ENCODE measurements at regions not wholly inside any gene's neighbourhood (a gene's known extent, or its start where the extent isn't known, plus 50 kb on each side); places are given as distances from the start of the nearest gene placed in this dataset.

- Mint-ChIP-seq H3K27me3 (ENCODE audit: low read depth) (no peaks in the 10 kb centered on the region), H3K4me3 (no peak overlapping the region), H3K27ac (no peak overlapping the region), H3K9me3 (no peaks in the 10 kb centered on the region), H3K36me3 (ENCODE audit: insufficient read depth in 1 of 3, low read depth in 3 of 3) (no peaks in the 10 kb centered on the region; a peak in 1 of 7 replicates), H3K4me1 (peaks cover 0 to 3% of the 10 kb centered on the region in 2 experiments; a peak in 1 of 4 replicates)
- Histone ChIP-seq H2BK120ac (ENCODE audit: low read depth, low read length, poor library complexity, severe bottlenecking) (no peak overlapping the region), H4K5ac (ENCODE audit: insufficient read length, low read depth, low read length) (no peak overlapping the region), H3T11ph (ENCODE audit: low read length) (no peak overlapping the region), H3K56ac (ENCODE audit: insufficient read length, low read depth, low read length) (no peak overlapping the region), H4K8ac (replicated peaks; ENCODE audit: insufficient read length, low read depth, low read length) (no peak overlapping the region), H3K4me2 (ENCODE audit: insufficient read depth, insufficient read length, low read length) (no peak overlapping the region), H4K91ac (ENCODE audit: insufficient read length, low read depth, low read length) (no peak overlapping the region), H2BK20ac (ENCODE audit: low read depth, low read length, poor library complexity, severe bottlenecking) (no peak overlapping the region), H4K20me1 (ENCODE audit: control insufficient read depth, insufficient read depth, insufficient read length) (no peaks in the 10 kb centered on the region), H3K23me2 (ENCODE audit: insufficient read length, low read depth, low read length, poor library complexity, severe bottlenecking) (no peaks in the 10 kb centered on the region), H2BK5ac (ENCODE audit: insufficient read length, low read length) (no peak overlapping the region), H3K23ac (ENCODE audit: insufficient read length, low read depth, low read length) (no peak overlapping the region), H3K79me1 (ENCODE audit: insufficient read depth, low read depth, low read length, poor library complexity, severe bottlenecking) (no peaks in the 10 kb centered on the region), H3K79me2 (ENCODE audit: insufficient read depth, low read length) (no peaks in the 10 kb centered on the region), H3K9me3 (ENCODE audit: control insufficient read depth, low read depth, low read length) (no peaks in the 10 kb centered on the region), H2BK15ac (ENCODE audit: low read depth, low read length) (no peak overlapping the region), H2BK12ac (ENCODE audit: insufficient read length, low read depth, low read length) (no peak overlapping the region), H2AK5ac (ENCODE audit: insufficient read length, low read length) (no peak overlapping the region), H3K4me1 (ENCODE audit: insufficient read depth, low read length) (no peaks in the 10 kb centered on the region; the same call in 1 of the 2 replicates), H3K9ac (ENCODE audit: extremely low read depth, insufficient read length, low read length) (no peak overlapping the region), H3K27me3 (ENCODE audit: insufficient read depth, low read length) (no peaks in the 10 kb centered on the region), H3K18ac (ENCODE audit: insufficient read length, low read depth, low read length) (no peak overlapping the region), H3K4ac (ENCODE audit: low read depth, low read length) (no peak overlapping the region), H3K27ac (ENCODE audit: insufficient read length, low read depth, low read length) (no peak overlapping the region), H3K14ac (ENCODE audit: insufficient read depth, low read length) (no peak overlapping the region), H2AFZ (ENCODE audit: low read length) (no peak overlapping the region)
- no peak for DNase-seq
- TF ChIP-seq CTCF (conservative IDR thresholded peaks at IDR 0.05): no peak
Observed at GRCh38 chr9:72420783-72421182, 55.8 kb upstream of the ZFAND5 start.
